ENCODE measurements at regions not wholly inside any gene's neighbourhood (a gene's known extent, or its start where the extent isn't known, plus 50 kb on each side); places are given as distances from the start of the nearest gene placed in this dataset.

DNA sequence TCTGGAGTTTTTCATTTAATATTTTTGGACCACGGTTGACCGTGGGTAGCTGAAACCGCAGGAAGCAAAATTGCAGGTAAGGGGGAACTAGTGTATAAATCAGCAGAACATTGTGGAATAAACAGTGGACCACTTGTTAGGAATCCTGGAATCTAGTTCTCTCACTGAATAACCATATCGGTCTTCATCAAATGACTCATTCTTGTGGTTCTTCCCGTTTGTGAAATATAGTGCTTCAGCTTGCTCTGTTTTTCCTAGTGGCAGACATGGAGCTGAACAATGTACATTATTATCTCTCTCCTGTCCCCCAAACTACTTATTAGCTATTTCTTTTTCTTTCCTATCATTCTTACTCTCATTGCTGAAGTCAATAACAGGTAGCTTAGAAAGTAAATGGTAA, 61.9 kb downstream of the HSPA13 start:
- no peak for DNase-seq (ENCODE audit: insufficient read length, low spot score)
- no peak for FAIRE-seq
- TF ChIP-seq, protein P1, sequence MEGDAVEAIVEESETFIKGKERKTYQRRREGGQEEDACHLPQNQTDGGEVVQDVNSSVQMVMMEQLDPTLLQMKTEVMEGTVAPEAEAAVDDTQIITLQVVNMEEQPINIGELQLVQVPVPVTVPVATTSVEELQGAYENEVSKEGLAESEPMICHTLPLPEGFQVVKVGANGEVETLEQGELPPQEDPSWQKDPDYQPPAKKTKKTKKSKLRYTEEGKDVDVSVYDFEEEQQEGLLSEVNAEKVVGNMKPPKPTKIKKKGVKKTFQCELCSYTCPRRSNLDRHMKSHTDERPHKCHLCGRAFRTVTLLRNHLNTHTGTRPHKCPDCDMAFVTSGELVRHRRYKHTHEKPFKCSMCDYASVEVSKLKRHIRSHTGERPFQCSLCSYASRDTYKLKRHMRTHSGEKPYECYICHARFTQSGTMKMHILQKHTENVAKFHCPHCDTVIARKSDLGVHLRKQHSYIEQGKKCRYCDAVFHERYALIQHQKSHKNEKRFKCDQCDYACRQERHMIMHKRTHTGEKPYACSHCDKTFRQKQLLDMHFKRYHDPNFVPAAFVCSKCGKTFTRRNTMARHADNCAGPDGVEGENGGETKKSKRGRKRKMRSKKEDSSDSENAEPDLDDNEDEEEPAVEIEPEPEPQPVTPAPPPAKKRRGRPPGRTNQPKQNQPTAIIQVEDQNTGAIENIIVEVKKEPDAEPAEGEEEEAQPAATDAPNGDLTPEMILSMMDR (IDR thresholded peaks at IDR 0.05; ENCODE audit: insufficient read depth, missing control alignments), result no peak

DNA sequence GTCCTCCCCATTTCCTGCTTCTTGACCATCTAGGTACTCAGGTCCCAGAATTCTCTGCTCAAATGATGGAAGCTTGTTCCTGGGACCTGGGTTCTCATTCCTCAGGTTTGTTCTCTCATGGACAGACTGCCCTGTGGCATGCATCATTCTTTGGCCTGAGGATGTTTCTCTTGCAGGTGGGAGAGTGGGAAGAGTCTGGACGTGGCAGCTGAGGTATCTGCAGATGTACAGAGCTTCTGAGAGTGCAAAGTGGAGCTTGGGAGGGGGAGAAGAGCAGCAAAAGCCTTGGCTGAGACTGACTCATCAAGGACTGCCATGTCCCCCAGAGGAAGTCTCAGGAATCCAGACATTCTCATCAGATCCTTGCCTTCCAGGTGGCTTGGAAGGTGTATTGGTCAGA, 63.1 kb downstream of the HSPA13 start:
- TF ChIP-seq, protein P1 (IDR thresholded peaks at IDR 0.05; ENCODE audit: insufficient read depth, missing control alignments), result no peak
- DNase-seq (ENCODE audit: insufficient read length, low spot score) (no peak), FAIRE-seq (no peak)

DNA sequence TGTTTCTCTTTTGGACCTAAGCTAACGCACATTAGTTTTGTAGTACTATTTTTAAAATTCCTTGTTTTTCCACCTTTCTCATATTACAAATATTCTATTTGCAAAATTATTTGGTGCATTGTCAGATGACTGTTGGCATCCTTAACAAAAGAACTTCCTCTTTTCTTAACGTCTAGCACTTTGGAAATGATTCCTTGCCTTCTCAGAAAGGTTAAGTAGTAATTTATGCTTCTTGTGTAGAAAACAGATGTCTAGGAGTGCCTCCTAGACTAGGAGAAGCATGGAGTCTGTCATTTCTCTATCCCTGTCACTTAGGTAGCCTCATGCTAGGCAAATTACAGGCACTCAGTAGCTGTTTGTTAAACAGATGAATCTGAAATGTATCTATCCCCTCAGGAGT, 64.4 kb downstream of the HSPA13 start:
- FAIRE-seq (no peak), DNase-seq (ENCODE audit: insufficient read length, low spot score) (no peak)
- TF ChIP-seq, protein P1 (IDR thresholded peaks at IDR 0.05; ENCODE audit: insufficient read depth, missing control alignments), result no peak

DNA sequence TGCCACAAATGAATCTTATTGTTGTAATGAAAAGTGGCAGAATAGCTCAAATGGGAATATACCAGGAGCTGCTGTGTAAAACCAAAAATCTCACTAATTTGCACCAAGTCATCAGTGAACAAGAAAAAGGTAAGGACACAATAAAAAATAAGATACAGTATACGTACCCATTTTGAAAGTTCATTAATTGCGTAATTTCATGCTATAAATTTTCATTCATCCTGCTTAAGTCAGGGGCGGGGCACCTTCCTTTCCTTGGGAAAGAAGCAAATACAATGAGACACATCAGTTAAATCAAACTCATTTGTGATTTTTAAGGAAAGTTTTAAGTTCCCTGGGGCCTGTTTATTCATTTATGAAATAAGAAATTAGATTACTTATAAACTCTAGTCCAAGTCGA, 65.4 kb downstream of the HSPA13 start:
- no peak for DNase-seq (ENCODE audit: insufficient read length, low spot score)
- no peak for FAIRE-seq
- TF ChIP-seq, protein P1 (IDR thresholded peaks at IDR 0.05; ENCODE audit: insufficient read depth, missing control alignments), result no peak

DNA sequence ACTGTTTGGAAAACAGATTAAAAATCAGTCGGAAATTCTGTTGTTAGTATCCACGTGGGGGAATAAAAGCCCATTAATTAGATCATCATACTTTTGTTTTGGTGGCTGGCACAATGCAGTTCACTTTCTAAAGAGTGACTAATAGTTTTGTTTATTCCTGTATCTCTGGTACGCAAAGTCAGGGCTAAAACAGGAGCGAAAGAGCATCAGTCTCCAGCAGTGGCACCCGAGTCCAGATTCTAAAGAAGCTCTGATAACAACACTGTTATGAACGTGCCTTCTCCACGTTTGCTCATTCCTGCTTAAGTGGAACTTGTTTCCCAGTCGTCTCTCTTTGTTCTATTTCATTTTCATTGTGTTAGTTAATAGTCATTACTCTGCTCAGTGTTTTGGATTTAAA, 69.6 kb downstream of the HSPA13 start:
- TF ChIP-seq, protein P1 (IDR thresholded peaks at IDR 0.05; ENCODE audit: insufficient read depth, missing control alignments), result no peak
- DNase-seq (ENCODE audit: insufficient read length, low spot score) (no peak), FAIRE-seq (no peak)

DNA sequence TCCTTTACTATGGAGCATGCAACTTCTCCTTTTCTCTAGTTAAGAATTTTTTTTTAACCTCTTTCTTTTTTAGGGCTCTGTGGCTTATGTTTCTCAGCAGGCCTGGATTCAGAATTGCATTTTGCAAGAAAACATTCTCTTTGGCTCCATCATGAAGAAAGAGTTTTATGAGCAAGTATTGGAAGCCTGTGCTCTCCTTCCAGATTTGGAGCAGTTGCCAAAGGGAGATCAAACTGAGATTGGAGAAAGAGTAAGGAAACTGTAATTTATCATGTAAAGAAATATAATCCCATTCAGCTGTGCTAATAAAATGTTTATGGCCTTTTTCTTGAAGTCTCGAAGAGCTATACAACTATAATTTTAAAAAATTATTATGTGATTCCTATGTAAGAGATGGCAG, 70.1 kb downstream of the HSPA13 start:
- FAIRE-seq, result no peak
- DNase-seq (ENCODE audit: insufficient read length, low spot score), result no peak
- TF ChIP-seq, protein P1 (IDR thresholded peaks at IDR 0.05; ENCODE audit: insufficient read depth, missing control alignments), result no peak

DNA sequence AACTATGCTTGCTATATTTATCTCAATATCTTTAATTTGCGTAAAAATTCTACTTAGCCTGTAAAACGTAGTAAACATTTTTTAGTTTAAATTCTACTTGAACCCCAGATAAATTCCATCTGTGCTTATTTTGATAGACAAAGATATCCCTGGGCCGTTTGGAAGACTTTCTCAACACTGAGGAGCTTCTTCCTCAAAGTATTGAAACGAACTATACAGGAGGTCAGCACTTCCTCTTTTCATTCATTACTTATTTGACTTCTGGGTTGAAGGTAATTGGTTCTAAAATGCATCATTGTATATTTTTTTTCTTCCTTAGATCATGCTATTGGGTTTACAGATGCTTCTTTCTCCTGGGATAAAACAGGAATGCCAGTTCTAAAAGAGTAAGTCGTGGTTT, 74.7 kb downstream of the HSPA13 start:
- FAIRE-seq, result no peak
- no peak for DNase-seq (ENCODE audit: insufficient read length, low spot score)
- TF ChIP-seq, protein P1 (IDR thresholded peaks at IDR 0.05; ENCODE audit: insufficient read depth, missing control alignments), result no peak

Measured in D721Med (cell line).